Heart left ventricle (tissue), 13 donors: ENCODE measurements at regions not wholly inside any gene's neighbourhood (a gene's known extent, or its start where the extent isn't known, plus 50 kb on each side); places are given as distances from the start of the nearest gene placed in this dataset.

Experiments used
- CTCF ChIP-seq, 12 donors: fragments of 200-600 bp; sonication (generic) in 4 of 12; IDR thresholded peaks; one replicate each; pipeline versions ENCODE4 v1.5.0 to v1.8.0; 2018 to 2022; ENCODE audit warnings: antibody characterized with exemption in 12 of 12, mild to moderate bottlenecking in 5 of 12
- POLR2A ChIP-seq, 2 donors: fragments of 450-650 bp; IDR thresholded peaks; one replicate each; pipeline ENCODE4 v1.6.1; 2017; ENCODE audit warnings: antibody characterized with exemption in 2 of 2, mild to moderate bottlenecking in 2 of 2, moderate library complexity in 2 of 2
- donor health status: ischemic (EF 13 %, LVEDD 7.1; RV severe dilation, severe dysfunction).
- donor health status: DM: no; HTN: yes; CAD: no.
- donor health status: DM: no; HTN: no; CAD: no.
- donor health status: ischemic (EF 25% LVEDD 6.9; RV normal size, moderate dysfunction).
- donor health status: ischemic (EF 25% LVEDD 5.7; RV mildly dilated, moderate dysfunction).
- donor health status: ischemic (EF 35%, LVEDD 5.7; RV mildly dilated, moderate dysfunction).
- donor health status: nonischemic (EF 11% LVEDD 7.7; RV severe dilation, severe dysfunction).
- donor health status: DM: yes; HTN: yes; CAD: no.
- donor health status: PGD.
- donor health status: ischemic (EF 29% LVEDD 5.4; RV normal size, mild dysfunction).
- donor health status: nonischemic (EF 23%, LVEDD 6.1; RV moderate dilation, normal function).

DNA sequence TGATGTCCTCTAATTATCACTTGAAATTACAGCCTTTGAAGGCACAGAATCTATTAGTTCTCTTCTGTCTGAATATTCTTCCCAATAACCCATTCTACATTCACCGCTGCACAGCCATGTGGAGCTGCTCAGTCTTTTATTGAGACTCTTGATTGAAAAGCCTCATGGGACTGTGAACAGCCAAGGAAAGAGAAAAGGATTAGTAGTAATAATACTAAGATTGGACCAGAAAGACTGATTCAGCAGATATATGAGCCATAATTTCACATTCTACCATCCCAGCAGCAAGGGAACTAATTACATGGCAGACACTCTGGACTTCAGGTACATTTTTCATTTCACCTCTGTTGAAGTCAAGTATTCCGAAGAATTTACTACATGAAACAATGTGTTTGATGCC lies 2471.7 kb downstream of the ARAP2 start:
- TF ChIP-seq POLR2A (IDR thresholded peaks at IDR 0.05) (no peak), CTCF (IDR thresholded peaks at IDR 0.05) (no peak)
